Esophagus muscularis mucosa (tissue), 4 donors: ENCODE measurements at regions not wholly inside any gene's neighbourhood (a gene's known extent, or its start where the extent isn't known, plus 50 kb on each side); places are given as distances from the start of the nearest gene placed in this dataset.

Experiments used
- EP300 ChIP-seq: sonication (generic); formaldehyde crosslinking; IDR thresholded peaks from one replicate; pipeline ENCODE4 v1.6.1; 2017; ENCODE audit warnings: antibody characterized with exemption
- POLR2A ChIP-seq: fragments of 450-650 bp; IDR thresholded peaks from one replicate; pipeline ENCODE4 v1.6.1; 2017; ENCODE audit warnings: antibody characterized with exemption, moderate library complexity, mild to moderate bottlenecking, low read depth
- POLR2AphosphoS5 ChIP-seq, 2 donors: sonication (generic); formaldehyde crosslinking; IDR thresholded peaks; one replicate each; pipeline ENCODE4 v1.6.1; 2017; ENCODE audit warnings: antibody characterized with exemption in 2 of 2
- TF ChIP-seq, protein P1 (sequence below), 3 experiments: fragments of 200-600 bp in 2 of 3; fragments of 450-650 bp in 1 of 3; sonication (generic) in 2 of 3; IDR thresholded peaks; one replicate each; pipeline ENCODE4 v1.5.1; 2017 to 2019; ENCODE audit warnings: antibody characterized with exemption in 3 of 3, mild to moderate bottlenecking in 2 of 3, moderate library complexity in 1 of 3

DNA sequence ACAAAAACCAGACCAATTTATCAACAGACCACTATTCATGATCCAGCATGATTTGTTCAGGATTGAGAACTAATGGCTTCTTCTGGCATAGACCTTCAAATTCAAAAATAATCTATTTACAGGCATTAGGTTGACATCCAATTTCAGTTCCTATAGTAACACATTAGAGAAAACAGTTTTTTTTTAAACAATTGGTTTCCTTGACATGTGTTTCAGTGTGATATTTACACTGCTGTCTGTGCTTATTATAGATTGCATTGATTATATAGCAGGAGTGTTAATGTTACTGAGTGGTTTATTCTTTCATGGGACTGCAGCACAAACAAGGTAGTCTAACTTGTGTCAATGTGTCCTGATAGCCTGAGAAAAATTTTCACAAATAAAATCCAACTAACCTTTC lies 579.3 kb downstream of the PLOD2 start:
- TF ChIP-seq POLR2A (no peak), EP300 (no peak), POLR2AphosphoS5 (IDR thresholded peaks at IDR 0.05) (no peak)
- TF ChIP-seq, protein P1, sequence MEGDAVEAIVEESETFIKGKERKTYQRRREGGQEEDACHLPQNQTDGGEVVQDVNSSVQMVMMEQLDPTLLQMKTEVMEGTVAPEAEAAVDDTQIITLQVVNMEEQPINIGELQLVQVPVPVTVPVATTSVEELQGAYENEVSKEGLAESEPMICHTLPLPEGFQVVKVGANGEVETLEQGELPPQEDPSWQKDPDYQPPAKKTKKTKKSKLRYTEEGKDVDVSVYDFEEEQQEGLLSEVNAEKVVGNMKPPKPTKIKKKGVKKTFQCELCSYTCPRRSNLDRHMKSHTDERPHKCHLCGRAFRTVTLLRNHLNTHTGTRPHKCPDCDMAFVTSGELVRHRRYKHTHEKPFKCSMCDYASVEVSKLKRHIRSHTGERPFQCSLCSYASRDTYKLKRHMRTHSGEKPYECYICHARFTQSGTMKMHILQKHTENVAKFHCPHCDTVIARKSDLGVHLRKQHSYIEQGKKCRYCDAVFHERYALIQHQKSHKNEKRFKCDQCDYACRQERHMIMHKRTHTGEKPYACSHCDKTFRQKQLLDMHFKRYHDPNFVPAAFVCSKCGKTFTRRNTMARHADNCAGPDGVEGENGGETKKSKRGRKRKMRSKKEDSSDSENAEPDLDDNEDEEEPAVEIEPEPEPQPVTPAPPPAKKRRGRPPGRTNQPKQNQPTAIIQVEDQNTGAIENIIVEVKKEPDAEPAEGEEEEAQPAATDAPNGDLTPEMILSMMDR (IDR thresholded peaks at IDR 0.05), result no peak
